AG04449 (cell line): ENCODE measurements at regions not wholly inside any gene's neighbourhood (a gene's known extent, or its start where the extent isn't known, plus 50 kb on each side); places are given as distances from the start of the nearest gene placed in this dataset.

Experiments
- CTCF ChIA-PET: fragments of 350-600 bp; formaldehyde crosslinking; extraction: SDS; loops from one replicate; lab custom pipeline; 2021; ENCODE audit warnings: antibody characterized with exemption; lab: Yijun Ruan, JAX
- POLR2A ChIA-PET: fragments of 400-600, 350-600 bp; formaldehyde crosslinking; extraction: SDS; loops from one replicate; lab custom pipeline; 2020; ENCODE audit warnings: antibody characterized with exemption, inconsistent platforms; lab: Yijun Ruan, JAX
- DNase-seq: peaks from one replicate; pipeline ENCODE4 v3.0.0-alpha.2; 2010; ENCODE audit warnings: low read depth, low spot score
- H3K4me3 ChIP-seq: 2 replicates; pipeline ENCODE4 v1.5.1; 2011; ENCODE audit warnings: low read depth, mild to moderate bottlenecking, control low read depth, low read length
- TF ChIP-seq, protein P1 (sequence below): IDR thresholded peaks from one replicate; pipeline ENCODE4 v1.5.1; 2011; ENCODE audit warnings: mild to moderate bottlenecking, moderate library complexity, low read length, control low read depth, inconsistent platforms; ENCODE audit not compliant: insufficient read depth; ENCODE audit errors: missing control alignments

DNA sequence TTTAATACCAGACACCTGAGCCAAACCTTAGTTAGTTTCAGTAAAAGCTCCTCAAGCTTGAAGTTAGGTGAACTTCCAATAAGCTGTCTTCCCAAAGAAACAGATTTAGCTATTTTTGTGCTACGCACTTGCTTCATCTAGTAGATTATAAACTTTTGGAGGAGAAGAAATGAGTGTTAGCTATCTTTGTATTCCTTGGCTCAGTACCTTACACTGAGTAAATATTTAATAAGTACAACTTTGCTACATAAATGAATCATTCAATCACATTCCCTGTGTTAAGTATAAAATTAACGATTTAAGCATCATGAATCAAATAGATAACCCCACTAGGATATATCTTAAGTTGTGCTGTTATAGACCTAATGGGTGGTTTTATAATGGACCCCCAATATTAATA is 307.0 kb downstream of the PCNX1 start:
- TF ChIP-seq, protein P1, sequence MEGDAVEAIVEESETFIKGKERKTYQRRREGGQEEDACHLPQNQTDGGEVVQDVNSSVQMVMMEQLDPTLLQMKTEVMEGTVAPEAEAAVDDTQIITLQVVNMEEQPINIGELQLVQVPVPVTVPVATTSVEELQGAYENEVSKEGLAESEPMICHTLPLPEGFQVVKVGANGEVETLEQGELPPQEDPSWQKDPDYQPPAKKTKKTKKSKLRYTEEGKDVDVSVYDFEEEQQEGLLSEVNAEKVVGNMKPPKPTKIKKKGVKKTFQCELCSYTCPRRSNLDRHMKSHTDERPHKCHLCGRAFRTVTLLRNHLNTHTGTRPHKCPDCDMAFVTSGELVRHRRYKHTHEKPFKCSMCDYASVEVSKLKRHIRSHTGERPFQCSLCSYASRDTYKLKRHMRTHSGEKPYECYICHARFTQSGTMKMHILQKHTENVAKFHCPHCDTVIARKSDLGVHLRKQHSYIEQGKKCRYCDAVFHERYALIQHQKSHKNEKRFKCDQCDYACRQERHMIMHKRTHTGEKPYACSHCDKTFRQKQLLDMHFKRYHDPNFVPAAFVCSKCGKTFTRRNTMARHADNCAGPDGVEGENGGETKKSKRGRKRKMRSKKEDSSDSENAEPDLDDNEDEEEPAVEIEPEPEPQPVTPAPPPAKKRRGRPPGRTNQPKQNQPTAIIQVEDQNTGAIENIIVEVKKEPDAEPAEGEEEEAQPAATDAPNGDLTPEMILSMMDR = no peak
- DNase-seq = no peak
- no peak overlapping the region for H3K4me3 ChIP-seq
- ChIA-PET POLR2A (no interaction called here), CTCF (interaction anchor here (1.1 kb wide), 1 partner anchor 48 kb away, joined by 3 read pairs; no protein-coding TSS in a partner anchor)

DNA sequence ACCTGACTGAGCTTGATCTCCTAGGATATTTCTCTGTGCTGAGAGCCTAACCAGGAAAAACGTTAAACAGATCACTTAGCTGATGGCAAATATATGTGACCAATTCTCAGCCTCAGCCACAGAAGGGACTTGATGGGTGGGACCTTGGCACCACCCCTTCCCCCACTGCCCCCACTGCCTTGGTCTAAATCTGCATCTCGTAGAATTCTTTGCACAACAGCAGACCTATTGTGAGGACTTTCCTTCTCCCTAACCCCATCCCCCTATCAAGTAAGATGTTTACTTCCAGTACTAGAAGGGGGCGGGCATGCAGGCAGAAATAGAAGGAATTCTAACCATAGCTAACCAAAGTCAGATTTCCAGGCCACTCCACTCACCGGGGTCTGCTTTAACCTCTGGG is 313.2 kb downstream of the PCNX1 start:
- no peak for DNase-seq
- ChIA-PET POLR2A (no interaction called here), CTCF (interaction anchor here (1.0 kb wide), 1 partner anchor 12 kb away, joined by 3 read pairs; no protein-coding TSS in a partner anchor)
- TF ChIP-seq, protein P1 = no peak
- H3K4me3 ChIP-seq = no peak overlapping the region

DNA sequence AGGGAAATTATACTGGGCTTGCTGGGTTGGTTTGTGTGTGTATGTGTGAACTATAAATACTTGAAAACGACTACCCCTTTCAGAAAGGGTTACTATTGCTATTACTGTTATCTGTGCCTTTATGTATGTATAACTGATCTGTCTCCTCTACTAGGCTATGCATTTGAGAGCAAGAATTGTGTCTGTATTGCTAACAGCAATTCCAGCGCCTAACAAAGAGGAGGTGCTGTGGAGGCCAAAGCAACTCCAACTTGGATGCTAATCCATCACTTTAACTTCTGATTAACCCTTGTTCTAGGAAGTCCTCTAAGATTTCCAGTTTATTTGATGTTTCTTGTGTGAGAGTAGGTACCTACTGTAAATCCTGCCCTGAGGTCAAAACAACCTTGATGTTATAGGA is 313.9 kb downstream of the PCNX1 start:
- ChIA-PET POLR2A (no interaction called here), CTCF (no interaction called here)
- DNase-seq = no peak
- no peak overlapping the region for H3K4me3 ChIP-seq
- TF ChIP-seq, protein P1 = no peak

DNA sequence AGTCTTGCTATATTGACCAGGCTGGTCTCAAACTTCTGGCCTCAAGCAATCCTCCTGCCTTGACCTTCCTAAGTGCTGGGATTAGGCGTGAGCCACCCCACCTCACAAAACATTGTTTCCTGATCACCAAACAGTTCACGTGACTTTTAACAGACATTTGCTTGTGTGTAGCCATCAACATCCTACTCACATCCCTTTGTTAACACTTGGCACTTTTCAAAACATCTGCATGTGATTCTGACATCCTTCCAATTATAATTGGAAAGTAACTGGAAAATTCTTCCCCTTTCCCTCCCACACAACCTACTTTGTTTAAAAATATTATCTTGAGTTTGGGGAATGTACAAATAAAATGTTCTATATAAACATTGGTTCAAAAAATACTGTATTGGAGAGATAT is 317.9 kb downstream of the PCNX1 start:
- no peak overlapping the region for H3K4me3 ChIP-seq
- DNase-seq = no peak
- ChIA-PET POLR2A (no interaction called here), CTCF (no interaction called here)
- TF ChIP-seq, protein P1 = no peak

DNA sequence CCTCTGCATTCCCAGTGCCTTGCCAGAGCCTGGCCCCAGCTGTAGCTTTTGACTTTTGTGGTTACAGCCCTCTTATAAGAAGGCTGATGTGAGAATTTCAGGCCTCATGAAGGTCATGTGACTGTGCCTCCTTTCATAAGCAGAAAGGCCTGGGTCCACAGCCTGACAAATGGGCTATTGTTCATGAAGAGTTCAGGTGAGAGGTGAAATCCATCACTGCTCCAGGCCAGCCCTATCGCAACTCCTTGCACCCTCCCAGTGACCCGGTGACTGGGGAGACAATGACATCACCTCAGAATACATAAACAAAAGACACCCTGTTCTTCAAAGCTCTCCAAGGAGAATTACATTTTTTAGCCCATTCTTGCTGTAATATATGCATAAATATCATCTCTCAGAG is 321.5 kb downstream of the PCNX1 start:
- H3K4me3 ChIP-seq = no peak overlapping the region
- DNase-seq = no peak
- ChIA-PET POLR2A (interaction anchor here (0.7 kb wide), 1 partner anchor 105 kb away, joined by 4 read pairs; no protein-coding TSS in a partner anchor), CTCF (interaction anchor here (1.4 kb wide), 1 partner anchor 16 kb away, joined by 3 read pairs; no protein-coding TSS in a partner anchor)
- TF ChIP-seq, protein P1 = no peak

DNA sequence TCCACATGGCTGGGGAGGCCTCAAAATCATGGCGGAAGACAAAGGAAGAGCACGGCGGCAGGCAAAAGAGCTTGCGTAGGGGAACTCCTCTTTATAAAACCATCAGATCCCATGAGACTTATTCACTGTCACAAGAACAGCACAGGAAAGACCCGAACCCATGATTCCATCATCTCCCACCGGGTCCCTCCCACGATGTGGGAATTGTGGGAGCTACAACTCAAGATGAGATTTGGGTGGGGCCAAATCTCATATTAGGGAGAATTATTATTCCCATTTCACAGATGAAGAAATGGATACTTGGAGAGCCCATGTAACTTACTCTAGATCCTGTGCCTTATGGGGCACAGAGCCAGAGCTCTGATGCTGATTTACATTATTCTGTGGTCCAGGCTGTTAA is 322.6 kb downstream of the PCNX1 start:
- ChIA-PET CTCF (no interaction called here), POLR2A (no interaction called here)
- no peak for DNase-seq
- H3K4me3 ChIP-seq = no peak overlapping the region
- TF ChIP-seq, protein P1 = no peak
